H9 (cell line): ENCODE measurements at regions not wholly inside any gene's neighbourhood (a gene's known extent, or its start where the extent isn't known, plus 50 kb on each side); places are given as distances from the start of the nearest gene placed in this dataset.

Source experiments
- DNase-seq: peaks from one replicate; pipeline ENCODE4 v3.0.0-alpha.2; 2017
- H2AFZ ChIP-seq: one replicate; pipeline ENCODE4 v1.6.1; 2013; ENCODE audit warnings: mild to moderate bottlenecking, low read length, control low read depth, moderate library complexity
- H2AK5ac ChIP-seq: 2 replicates; pipeline ENCODE4 v1.6.1; 2013; ENCODE audit warnings: low read length, control low read depth, mixed read lengths; ENCODE audit not compliant: insufficient read length
- H2BK120ac ChIP-seq: one replicate; pipeline ENCODE4 v1.6.1; 2013; ENCODE audit warnings: low read depth, mild to moderate bottlenecking, low read length, control low read depth, inconsistent platforms; ENCODE audit not compliant: poor library complexity, severe bottlenecking
- H2BK12ac ChIP-seq: 2 replicates; pipeline ENCODE4 v1.6.1; 2013; ENCODE audit warnings: low read length, control low read depth, mixed read lengths, low read depth; ENCODE audit not compliant: insufficient read length
- H2BK15ac ChIP-seq: 2 replicates; pipeline ENCODE4 v1.6.1; 2013; ENCODE audit warnings: low read depth, low read length, control low read depth
- H2BK20ac ChIP-seq: one replicate; pipeline ENCODE4 v1.6.1; 2013; ENCODE audit warnings: low read depth, mild to moderate bottlenecking, low read length, control low read depth, inconsistent platforms; ENCODE audit not compliant: poor library complexity, severe bottlenecking
- H2BK5ac ChIP-seq: 2 replicates; pipeline ENCODE4 v1.6.1; 2013; ENCODE audit warnings: low read length, control low read depth, mixed read lengths; ENCODE audit not compliant: insufficient read length
- H3K14ac ChIP-seq: 2 replicates; pipeline ENCODE4 v1.6.1; 2013; ENCODE audit warnings: low read length, control low read depth; ENCODE audit not compliant: insufficient read depth
- H3K18ac ChIP-seq: 2 replicates; pipeline ENCODE4 v1.6.1; 2013; ENCODE audit warnings: low read depth, mild to moderate bottlenecking, mixed read lengths, low read length, control low read depth; ENCODE audit not compliant: insufficient read length
- H3K23ac ChIP-seq: 2 replicates; pipeline ENCODE4 v1.6.1; 2013; ENCODE audit warnings: low read length, control low read depth, mixed read lengths, low read depth; ENCODE audit not compliant: insufficient read length
- H3K23me2 ChIP-seq: 2 replicates; pipeline ENCODE4 v1.6.1; 2013; ENCODE audit warnings: low read depth, mild to moderate bottlenecking, mixed read lengths, low read length, control low read depth; ENCODE audit not compliant: insufficient read length, poor library complexity, severe bottlenecking
- H3K27ac ChIP-seq: 2 replicates; pipeline ENCODE4 v1.5.1; 2013; ENCODE audit warnings: low read length, control low read depth, mixed read lengths, low read depth; ENCODE audit not compliant: insufficient read length
- H3K27me3 ChIP-seq: 2 replicates; pipeline ENCODE4 v1.6.1; 2013; ENCODE audit warnings: low read length, control low read depth, inconsistent platforms; ENCODE audit not compliant: insufficient read depth
- H3K4ac ChIP-seq: 2 replicates; pipeline ENCODE4 v1.6.1; 2013; ENCODE audit warnings: low read depth, mild to moderate bottlenecking, control low read depth, inconsistent platforms, low read length, moderate library complexity
- H3K4me1 ChIP-seq: 2 replicates; pipeline ENCODE4 v1.6.1; 2013; ENCODE audit warnings: low read length, control low read depth, inconsistent platforms; ENCODE audit not compliant: insufficient read depth
- H3K4me2 ChIP-seq: 2 replicates; pipeline ENCODE4 v1.6.1; 2013; ENCODE audit warnings: low read length, control low read depth, mixed read lengths; ENCODE audit not compliant: insufficient read length, insufficient read depth
- H3K56ac ChIP-seq: 2 replicates; pipeline ENCODE4 v1.6.1; 2013; ENCODE audit warnings: low read depth, mild to moderate bottlenecking, mixed read lengths, low read length, control low read depth; ENCODE audit not compliant: insufficient read length
- H3K79me1 ChIP-seq: 2 replicates; pipeline ENCODE4 v1.6.1; 2013; ENCODE audit warnings: low read depth, mild to moderate bottlenecking, moderate library complexity, low read length, control low read depth, inconsistent platforms; ENCODE audit not compliant: insufficient read depth, poor library complexity, severe bottlenecking
- H3K79me2 ChIP-seq: 2 replicates; pipeline ENCODE4 v1.6.1; 2013; ENCODE audit warnings: low read length, control low read depth, inconsistent platforms; ENCODE audit not compliant: insufficient read depth
- H3K9ac ChIP-seq: 2 replicates; pipeline ENCODE4 v1.6.1; 2013; ENCODE audit warnings: low read length, control low read depth, mixed read lengths; ENCODE audit not compliant: insufficient read length; ENCODE audit errors: extremely low read depth
- H3K9me3 ChIP-seq: one replicate; pipeline ENCODE4 v1.6.1; 2013; ENCODE audit warnings: low read depth, low read length, inconsistent platforms; ENCODE audit not compliant: control insufficient read depth
- H3T11ph ChIP-seq: one replicate; pipeline ENCODE4 v1.6.1; 2013; ENCODE audit warnings: mild to moderate bottlenecking, low read length, control low read depth, inconsistent platforms
- H4K20me1 ChIP-seq: one replicate; pipeline ENCODE4 v1.6.1; 2013; ENCODE audit not compliant: control insufficient read depth, insufficient read length, insufficient read depth
- H4K5ac ChIP-seq: 2 replicates; pipeline ENCODE4 v1.6.1; 2013; ENCODE audit warnings: low read depth, mild to moderate bottlenecking, mixed read lengths, low read length, control low read depth; ENCODE audit not compliant: insufficient read length
- H4K8ac ChIP-seq: replicated peaks from 2 replicates; pipeline ENCODE4 v1.6.1; 2013; ENCODE audit warnings: low read length, control low read depth, mixed read lengths, low read depth; ENCODE audit not compliant: insufficient read length
- H4K91ac ChIP-seq: 2 replicates; pipeline ENCODE4 v1.6.1; 2013; ENCODE audit warnings: low read depth, mild to moderate bottlenecking, moderate library complexity, mixed read lengths, low read length, control low read depth; ENCODE audit not compliant: insufficient read length
- H3K27ac Mint-ChIP-seq, 3 experiments: 2 replicates in 2 of 3; 3 replicates in 1 of 3; pipeline ENCODE4 v1.8.0; 2020 to 2021; ENCODE audit warnings: mixed read lengths in 3 of 3, mild to moderate bottlenecking in 1 of 3, moderate library complexity in 1 of 3
- H3K27me3 Mint-ChIP-seq: 2 replicates; pipeline ENCODE4 v1.8.0; 2021; ENCODE audit warnings: low read depth, mild to moderate bottlenecking, moderate library complexity, mixed read lengths
- H3K36me3 Mint-ChIP-seq, 3 experiments: 2 replicates in 2 of 3; 3 replicates in 1 of 3; pipeline ENCODE4 v1.8.0; 2020 to 2021; ENCODE audit warnings: low read depth in 3 of 3, mixed read lengths in 3 of 3; ENCODE audit not compliant: insufficient read depth in 1 of 3
- H3K4me1 Mint-ChIP-seq, 2 experiments: 2 replicates each; pipeline ENCODE4 v1.8.0; 2020; ENCODE audit warnings: mixed read lengths in 2 of 2
- H3K4me3 Mint-ChIP-seq, 2 experiments: 2 replicates in 1 of 2; 3 replicates in 1 of 2; pipeline ENCODE4 v1.8.0; 2020 to 2021; ENCODE audit warnings: mild to moderate bottlenecking in 2 of 2, mixed read lengths in 2 of 2, moderate library complexity in 1 of 2
- H3K9me3 Mint-ChIP-seq, 2 experiments: 2 replicates in 1 of 2; 3 replicates in 1 of 2; pipeline ENCODE4 v1.8.0; 2020; ENCODE audit warnings: mild to moderate bottlenecking in 2 of 2, mixed read lengths in 2 of 2, moderate library complexity in 1 of 2
- WGBS: extraction: QIAGEN DNeasy Blood & Tissue Kit; methylation state at CpG from one replicate; pipeline ENCODE4 v1.1.7; 2013; ENCODE audit warnings: missing lambda C conversion rate, low lambda C conversion rate, mixed read lengths; ENCODE audit not compliant: insufficient read length; ENCODE audit errors: extremely low coverage; 5-methylcytosine and 5-hydroxymethylcytosine counted together
- TF ChIP-seq, protein P1 (sequence below): fragments of 200-600 bp; sonication (generic); conservative IDR thresholded peaks from 3 replicates; pipeline ENCODE4 v1.8.0; 2021; ENCODE audit warnings: antibody characterized with exemption, mild to moderate bottlenecking

DNA sequence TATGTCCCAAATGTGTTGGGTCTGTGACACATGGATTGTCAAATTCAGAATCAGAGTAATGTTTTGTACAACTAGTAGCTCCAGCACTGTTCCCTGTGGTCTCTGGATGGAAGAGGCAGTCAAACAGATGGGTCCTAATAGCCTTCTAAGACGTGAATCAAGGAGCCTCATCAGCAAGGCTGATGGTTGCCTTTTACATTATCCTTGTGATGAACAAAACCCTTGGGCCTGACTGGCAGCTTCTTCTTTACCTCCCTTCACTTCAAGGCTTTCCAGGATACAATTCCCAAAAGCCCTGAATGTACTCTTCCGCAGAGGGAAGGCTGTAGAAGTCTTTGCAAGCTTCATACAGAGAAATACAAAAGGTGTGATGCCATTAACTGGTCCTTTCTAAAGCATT lies 633.3 kb downstream of the USP25 start:
- H3K27me3 Mint-ChIP-seq, result no peaks in the 10 kb centered on the region

More for the DNA sequence above, 633.3 kb downstream of the USP25 start:
- Histone ChIP-seq H2BK5ac (no peak overlapping the region), H2BK20ac (no peak overlapping the region), H3K27me3 (no peaks in the 10 kb centered on the region), H3K9me3 (no peaks in the 10 kb centered on the region), H2BK12ac (no peak overlapping the region), H3K14ac (no peak overlapping the region), H3K23me2 (no peaks in the 10 kb centered on the region), H4K5ac (no peak overlapping the region), H3K23ac (no peak overlapping the region), H4K8ac (no peak overlapping the region), H3K4me1 (no peaks in the 10 kb centered on the region), H3K4ac (no peak overlapping the region), H3K27ac (no peak overlapping the region), H2BK120ac (no peak overlapping the region), H3K79me1 (no peaks in the 10 kb centered on the region), H4K91ac (no peak overlapping the region), H3K56ac (no peak overlapping the region), H2BK15ac (no peak overlapping the region), H4K20me1 (no peaks in the 10 kb centered on the region), H2AK5ac (no peak overlapping the region), H3K4me2 (no peak overlapping the region), H3K9ac (no peak overlapping the region), H3K18ac (no peak overlapping the region), H2AFZ (no peak overlapping the region), H3K79me2 (no peaks in the 10 kb centered on the region), H3T11ph (no peak overlapping the region)
- H3K4me3 Mint-ChIP-seq, result no peak overlapping the region
- DNase-seq, result no peak
- peaks cover 2 to 4% of the 10 kb centered on the region in 2 experiments; a peak in 2 of 4 replicates for H3K4me1 Mint-ChIP-seq
- H3K9me3 Mint-ChIP-seq, result peaks cover 4 to 6% of the 10 kb centered on the region in 2 experiments; a peak in 4 of 5 replicates
- no CpG with 5 or more reads among the region's 2 CpGs for WGBS
- H3K36me3 Mint-ChIP-seq, result no peaks in the 10 kb centered on the region; a peak in 2 of 7 replicates
- TF ChIP-seq, protein P1, sequence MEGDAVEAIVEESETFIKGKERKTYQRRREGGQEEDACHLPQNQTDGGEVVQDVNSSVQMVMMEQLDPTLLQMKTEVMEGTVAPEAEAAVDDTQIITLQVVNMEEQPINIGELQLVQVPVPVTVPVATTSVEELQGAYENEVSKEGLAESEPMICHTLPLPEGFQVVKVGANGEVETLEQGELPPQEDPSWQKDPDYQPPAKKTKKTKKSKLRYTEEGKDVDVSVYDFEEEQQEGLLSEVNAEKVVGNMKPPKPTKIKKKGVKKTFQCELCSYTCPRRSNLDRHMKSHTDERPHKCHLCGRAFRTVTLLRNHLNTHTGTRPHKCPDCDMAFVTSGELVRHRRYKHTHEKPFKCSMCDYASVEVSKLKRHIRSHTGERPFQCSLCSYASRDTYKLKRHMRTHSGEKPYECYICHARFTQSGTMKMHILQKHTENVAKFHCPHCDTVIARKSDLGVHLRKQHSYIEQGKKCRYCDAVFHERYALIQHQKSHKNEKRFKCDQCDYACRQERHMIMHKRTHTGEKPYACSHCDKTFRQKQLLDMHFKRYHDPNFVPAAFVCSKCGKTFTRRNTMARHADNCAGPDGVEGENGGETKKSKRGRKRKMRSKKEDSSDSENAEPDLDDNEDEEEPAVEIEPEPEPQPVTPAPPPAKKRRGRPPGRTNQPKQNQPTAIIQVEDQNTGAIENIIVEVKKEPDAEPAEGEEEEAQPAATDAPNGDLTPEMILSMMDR, result no peak
- H3K27ac Mint-ChIP-seq, result no peak overlapping the region
